GM23248 (cell line): ENCODE measurements at regions not wholly inside any gene's neighbourhood (a gene's known extent, or its start where the extent isn't known, plus 50 kb on each side); places are given as distances from the start of the nearest gene placed in this dataset.

Experiments
- EZH2 ChIP-seq: fragments of 200-600 bp; sonication (generic); IDR thresholded peaks from 2 replicates; pipeline ENCODE4 v1.6.1; 2018; ENCODE audit warnings: antibody characterized with exemption, mild to moderate bottlenecking; ENCODE audit not compliant: insufficient read depth, poor library complexity, severe bottlenecking
- EZH2phosphoT487 ChIP-seq: fragments of 200-600 bp; sonication (generic); IDR thresholded peaks from 2 replicates; pipeline ENCODE4 v1.6.1; 2018; ENCODE audit warnings: antibody characterized with exemption, moderate library complexity, mild to moderate bottlenecking, low read depth; ENCODE audit not compliant: insufficient read depth

DNA sequence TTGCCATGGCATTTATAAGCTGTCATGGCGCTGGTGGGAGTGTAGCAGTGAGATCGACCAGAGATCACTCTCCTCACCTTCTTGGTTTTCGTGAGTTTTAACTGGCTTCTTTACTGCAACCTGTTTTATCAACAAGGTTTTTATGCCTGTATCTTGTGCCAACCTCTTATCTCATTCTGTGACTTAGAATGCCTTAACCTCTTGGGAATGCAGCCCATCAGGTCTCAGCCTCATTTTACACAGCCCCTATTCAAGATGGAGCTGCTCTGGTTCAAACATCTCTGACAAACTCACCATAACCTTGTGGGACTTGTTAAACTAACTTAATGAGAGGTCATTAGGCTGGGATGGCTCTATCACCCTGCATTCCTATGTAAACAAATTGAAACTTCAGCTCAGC lies 151.3 kb downstream of the CAND1 start:
- no peak for TF ChIP-seq EZH2
- TF ChIP-seq EZH2phosphoT487 = no peak
